ENCODE measurements at regions not wholly inside any gene's neighbourhood (a gene's known extent, or its start where the extent isn't known, plus 50 kb on each side); places are given as distances from the start of the nearest gene placed in this dataset.
"Not testable (repeated sequence)": the region's sequence is repeated elsewhere in the genome, so short reads cannot be mapped to it uniquely, and the experiment has no call there.

GRCh38 chr7:67631476-67631875 lies 634.8 kb downstream of the TYW1 start:
- DNase-seq, result no peak

GRCh38 chr7:67635271-67635670 lies 638.6 kb downstream of the TYW1 start:
- DNase-seq, result no peak

- no peak for DNase-seq
Observed at GRCh38 chr7:67636348-67637022, 639.9 kb downstream of the TYW1 start.

GRCh38 chr7:67637023-67637358 lies 640.4 kb downstream of the TYW1 start:
- no peak for DNase-seq

- DNase-seq, result not testable (repeated sequence)
Observed at GRCh38 chr7:67642542-67642941, 645.9 kb downstream of the TYW1 start.

GRCh38 chr7:67644151-67644550 lies 647.5 kb downstream of the TYW1 start:
- DNase-seq, result no peak

- DNase-seq, result no peak
Observed at GRCh38 chr7:67652937-67653336, 656.3 kb downstream of the TYW1 start.

GRCh38 chr7:67653856-67654454 lies 657.3 kb downstream of the TYW1 start:
- DNase-seq, result no peak

GRCh38 chr7:67654642-67655041 lies 658.0 kb downstream of the TYW1 start:
- no peak for DNase-seq

- no peak for DNase-seq
Observed at GRCh38 chr7:67655168-67655567, 658.5 kb downstream of the TYW1 start.

- DNase-seq, result no peak
Observed at GRCh38 chr7:67659091-67659490, 662.5 kb downstream of the TYW1 start.

GRCh38 chr7:67662804-67663203 lies 666.2 kb downstream of the TYW1 start:
- no peak for DNase-seq

GRCh38 chr7:67663644-67664043 lies 667.0 kb downstream of the TYW1 start:
- no peak for DNase-seq

- DNase-seq, result not testable (repeated sequence)
Observed at GRCh38 chr7:67666359-67666758, 669.7 kb downstream of the TYW1 start.

GRCh38 chr7:67671006-67671548 lies 674.4 kb downstream of the TYW1 start:
- no peak for DNase-seq

- no peak for DNase-seq
Observed at GRCh38 chr7:67673861-67674260, 677.2 kb downstream of the TYW1 start.

GRCh38 chr7:67674862-67675261 lies 678.2 kb downstream of the TYW1 start:
- DNase-seq, result not testable (repeated sequence)

- no peak for DNase-seq
Observed at GRCh38 chr7:67675971-67676370, 679.3 kb downstream of the TYW1 start.

- DNase-seq, result no peak
Observed at GRCh38 chr7:67678419-67678818, 681.8 kb downstream of the TYW1 start.

GRCh38 chr7:67683628-67684027 lies 687.0 kb downstream of the TYW1 start:
- DNase-seq, result no peak

GRCh38 chr7:67690700-67691099 lies 694.1 kb downstream of the TYW1 start:
- DNase-seq, result no peak

- no peak for DNase-seq
Observed at GRCh38 chr7:67692425-67692824, 695.8 kb downstream of the TYW1 start.

GRCh38 chr7:67696124-67696523 lies 699.5 kb downstream of the TYW1 start:
- no peak for DNase-seq

- no peak for DNase-seq
Observed at GRCh38 chr7:67696878-67697277, 700.2 kb downstream of the TYW1 start.

GRCh38 chr7:67698354-67698753 lies 701.7 kb downstream of the TYW1 start:
- DNase-seq, result no peak
